ENCODE measurements at regions not wholly inside any gene's neighbourhood (a gene's known extent, or its start where the extent isn't known, plus 50 kb on each side); places are given as distances from the start of the nearest gene placed in this dataset.
A peak's percentile ranks its signal among the peaks of the same experiment; 100 is the strongest.

GRCh38 chr2:204109681-204110080, 173.1 kb downstream of the ICOS start:
- DNase-seq (ENCODE audit: low spot score) = no peak

- no peak for DNase-seq (ENCODE audit: low spot score)
Observed at GRCh38 chr2:204110338-204110741, 173.8 kb downstream of the ICOS start.

- no peak for DNase-seq (ENCODE audit: low spot score)
Observed at GRCh38 chr2:204110751-204111516, 174.4 kb downstream of the ICOS start.

- DNase-seq (ENCODE audit: low spot score) = no peak
Observed at GRCh38 chr2:204112084-204112770, 175.7 kb downstream of the ICOS start.

GRCh38 chr2:204114295-204115136, 178.0 kb downstream of the ICOS start:
- no peak for DNase-seq (ENCODE audit: low spot score)

GRCh38 chr2:204115137-204116056, 178.8 kb downstream of the ICOS start:
- peak; percentile 57 for DNase-seq (ENCODE audit: low spot score)

- DNase-seq (ENCODE audit: low spot score) = peak; percentile 67
Observed at GRCh38 chr2:204116159-204116792, 179.7 kb downstream of the ICOS start.

- no peak for DNase-seq (ENCODE audit: low spot score)
Observed at GRCh38 chr2:204122425-204122824, 185.9 kb downstream of the ICOS start.

GRCh38 chr2:204124140-204124750, 187.7 kb downstream of the ICOS start:
- no peak for DNase-seq (ENCODE audit: low spot score)

GRCh38 chr2:204126705-204127104, 190.1 kb downstream of the ICOS start:
- no peak for DNase-seq (ENCODE audit: low spot score)

- DNase-seq (ENCODE audit: low spot score) = no peak
Observed at GRCh38 chr2:204127238-204127637, 190.7 kb downstream of the ICOS start.

GRCh38 chr2:204129591-204130294, 193.2 kb downstream of the ICOS start:
- DNase-seq (ENCODE audit: low spot score) = no peak

- no peak for DNase-seq (ENCODE audit: low spot score)
Observed at GRCh38 chr2:204131621-204132020, 195.1 kb downstream of the ICOS start.

- no peak for DNase-seq (ENCODE audit: low spot score)
Observed at GRCh38 chr2:204133476-204133875, 196.9 kb downstream of the ICOS start.

GRCh38 chr2:204134421-204134820, 197.9 kb downstream of the ICOS start:
- DNase-seq (ENCODE audit: low spot score) = no peak

GRCh38 chr2:204135752-204136151, 199.2 kb downstream of the ICOS start:
- no peak for DNase-seq (ENCODE audit: low spot score)

GRCh38 chr2:204138206-204138605, 201.6 kb downstream of the ICOS start:
- DNase-seq (ENCODE audit: low spot score) = no peak

GRCh38 chr2:204140246-204140645, 203.7 kb downstream of the ICOS start:
- DNase-seq (ENCODE audit: low spot score) = no peak

GRCh38 chr2:204143216-204144014, 206.9 kb downstream of the ICOS start:
- DNase-seq (ENCODE audit: low spot score) = no peak
